AG08396 (cell line): ENCODE measurements at regions not wholly inside any gene's neighbourhood (a gene's known extent, or its start where the extent isn't known, plus 50 kb on each side); places are given as distances from the start of the nearest gene placed in this dataset.
A peak's percentile ranks its signal among the peaks of the same experiment; 100 is the strongest.
"Not testable (repeated sequence)": the region's sequence is repeated elsewhere in the genome, so short reads cannot be mapped to it uniquely, and the experiment has no call there.

Experiments used
- DNase-seq: peaks from one replicate; pipeline ENCODE4 v3.0.0; 2012; ENCODE audit warnings: low spot score, mixed read lengths

DNA sequence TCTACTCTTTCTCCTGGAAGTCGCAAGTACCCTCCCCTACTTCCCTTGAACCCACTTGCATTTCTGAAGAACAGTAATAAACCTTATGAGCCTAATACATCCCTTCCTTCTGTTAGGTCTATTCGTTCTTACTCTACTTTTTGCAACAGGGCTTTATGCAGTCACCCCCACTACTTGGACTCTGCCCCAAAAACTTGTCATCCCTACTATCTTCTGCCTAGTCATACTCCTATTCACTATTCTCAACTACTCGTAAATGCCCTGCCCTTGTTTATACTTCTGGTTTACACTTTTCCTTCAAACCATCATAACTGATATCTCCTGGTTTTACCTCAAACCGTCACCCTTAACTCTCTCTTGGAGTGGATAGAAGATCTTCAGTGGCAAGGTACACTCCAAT, 55.2 kb upstream of the SLIT2 start:
- no peak for DNase-seq

DNA sequence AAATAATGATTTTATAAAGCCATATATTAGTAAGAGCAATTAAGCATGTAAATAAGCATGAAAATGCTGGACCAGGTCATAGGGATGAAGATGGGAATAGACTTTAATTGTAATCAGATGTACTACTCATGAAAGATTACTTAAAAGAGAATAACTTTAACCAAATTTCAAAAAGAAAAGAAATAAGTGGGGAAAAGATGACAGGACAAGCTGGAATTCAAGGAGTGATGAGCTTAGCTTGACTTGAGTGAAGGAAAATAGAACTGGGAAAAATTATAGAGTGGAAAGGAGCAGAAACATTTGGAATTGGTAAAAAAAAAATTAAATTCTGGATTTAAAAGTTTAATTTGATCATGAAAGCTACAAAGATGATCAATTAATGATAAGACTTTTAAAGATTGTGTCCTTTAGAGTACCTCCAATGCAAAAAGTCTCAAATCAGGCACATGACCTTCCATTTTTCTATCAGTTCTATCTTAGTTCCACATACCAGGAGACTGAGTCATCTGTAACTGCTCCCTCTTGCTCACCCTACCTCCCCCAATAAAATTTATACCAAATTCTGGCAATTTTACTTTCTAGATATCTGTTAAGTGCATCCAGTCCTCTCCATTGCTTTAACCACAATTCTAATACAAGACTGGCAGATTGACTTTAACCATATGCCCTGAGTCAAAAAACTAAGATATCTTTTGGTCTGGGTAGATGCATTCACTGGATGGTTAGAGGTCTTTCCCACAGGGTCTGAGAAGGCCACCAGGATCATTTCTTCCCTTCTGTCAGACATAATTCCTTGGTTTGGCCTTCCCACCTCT, 56.4 kb upstream of the SLIT2 start:
- DNase-seq, result peak; percentile 17

DNA sequence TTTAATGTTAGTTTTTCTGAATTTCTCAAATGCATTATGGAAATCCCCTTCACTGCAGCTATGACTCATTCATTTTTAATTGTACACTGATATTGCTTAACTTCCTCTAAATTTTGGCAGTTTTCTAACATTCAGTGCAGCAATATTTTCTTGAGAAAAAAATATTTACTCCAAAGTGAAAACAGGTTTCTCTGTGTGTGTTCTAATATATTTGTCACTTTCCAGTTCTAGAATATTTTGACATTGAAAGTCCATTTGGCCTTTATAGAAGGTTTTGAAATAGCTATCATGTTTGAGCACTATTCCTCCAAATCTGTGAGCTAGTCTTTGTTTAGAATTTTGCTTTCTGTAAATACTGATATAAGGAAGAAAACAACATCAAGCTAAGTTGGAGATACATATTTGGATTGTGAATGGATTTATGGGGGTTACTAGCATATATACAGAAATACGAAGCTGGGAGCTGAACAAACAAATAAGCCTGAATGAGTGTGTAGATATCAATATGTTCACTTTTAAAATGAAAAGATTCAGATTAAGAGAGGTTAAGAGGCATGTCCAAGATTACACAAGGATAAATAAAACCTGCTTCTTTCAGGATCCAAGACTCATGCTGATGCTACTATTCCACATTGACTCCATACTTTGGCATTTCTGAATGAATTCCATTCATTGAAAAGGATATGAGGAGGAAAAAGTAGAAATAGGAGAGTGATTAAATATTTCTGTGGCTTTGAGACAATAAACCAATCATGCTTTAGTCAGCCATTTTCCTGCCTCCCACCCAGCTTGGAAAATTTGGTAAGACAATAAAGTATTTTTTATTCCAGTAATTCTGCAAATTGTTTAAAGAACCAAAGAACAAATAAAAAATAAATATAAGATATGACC, 57.3 kb upstream of the SLIT2 start:
- peak; percentile 44 for DNase-seq

DNA sequence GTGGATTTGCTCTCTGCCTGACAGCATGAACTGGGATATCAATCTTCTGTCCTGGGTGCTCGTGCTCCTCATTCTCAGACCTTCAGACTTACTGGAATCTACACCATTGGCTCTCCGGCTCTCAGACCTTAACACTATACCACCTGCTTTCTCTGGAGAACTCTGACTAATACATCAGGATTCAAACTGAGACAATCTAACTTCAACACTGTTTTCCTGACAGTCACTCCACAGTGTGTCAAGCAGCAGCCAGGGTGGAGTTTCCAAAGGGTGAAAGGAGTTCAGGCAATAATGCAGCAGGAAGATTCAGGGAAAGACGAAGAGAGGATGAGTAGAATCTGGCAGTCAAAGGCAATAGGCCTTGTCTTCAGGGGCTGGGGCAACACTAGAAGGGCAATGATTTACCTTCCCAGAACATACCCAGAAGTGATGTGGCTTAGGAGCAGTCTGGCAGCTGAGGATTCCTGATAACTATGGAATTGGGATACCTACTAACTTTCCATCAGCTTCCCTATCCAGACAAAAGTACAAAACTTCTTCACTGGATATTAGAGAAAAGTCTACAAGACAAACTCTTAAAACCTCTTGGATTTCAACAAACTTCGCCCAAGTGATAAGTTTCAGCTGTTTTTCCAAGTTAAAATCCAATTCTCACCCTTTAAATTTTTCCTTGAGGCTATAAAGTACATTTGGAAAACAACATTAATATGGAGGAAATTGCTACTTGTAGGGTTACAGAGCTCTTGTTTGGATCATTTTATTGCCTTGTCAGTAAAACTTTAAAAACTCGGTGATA, 58.4 kb upstream of the SLIT2 start:
- peak; percentile 22 for DNase-seq

DNA sequence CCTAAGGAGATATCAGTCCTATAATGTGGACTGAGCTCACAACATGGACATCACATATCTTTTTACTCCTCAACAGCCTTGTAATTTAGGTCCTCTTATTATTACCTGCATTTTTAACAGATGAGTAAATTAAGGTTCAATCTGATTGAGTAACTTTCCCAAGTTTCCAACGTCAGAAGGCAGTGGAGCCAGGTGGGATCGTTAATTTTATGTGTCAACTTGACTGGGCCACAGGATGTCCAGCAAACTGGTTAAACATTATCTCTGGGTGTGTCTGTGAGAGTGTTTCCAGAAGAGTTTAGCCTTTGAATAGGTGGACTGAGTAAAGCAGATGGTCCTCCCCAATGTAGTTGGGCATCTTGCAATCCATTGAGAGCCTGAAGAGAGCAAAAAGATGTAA, 59.0 kb upstream of the SLIT2 start:
- no peak for DNase-seq

DNA sequence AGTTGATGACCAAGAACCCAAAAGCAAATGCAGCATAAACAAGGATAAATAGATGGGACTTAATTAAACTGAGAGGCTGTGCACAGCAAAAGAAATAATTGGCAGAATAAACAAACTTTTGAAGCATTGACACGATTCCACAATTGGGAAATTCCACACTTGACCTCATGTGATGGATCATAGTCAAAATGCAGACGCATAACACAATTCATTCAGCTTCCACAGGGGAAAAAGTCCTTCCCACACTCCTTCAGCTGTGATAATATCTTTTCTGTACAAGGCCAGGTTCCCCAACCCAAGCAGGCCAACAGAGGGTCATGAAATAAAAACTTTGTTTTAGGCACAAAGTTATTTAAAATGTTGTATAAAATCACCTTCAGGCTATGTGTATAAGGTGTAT, 66.6 kb upstream of the SLIT2 start:
- no peak for DNase-seq

DNA sequence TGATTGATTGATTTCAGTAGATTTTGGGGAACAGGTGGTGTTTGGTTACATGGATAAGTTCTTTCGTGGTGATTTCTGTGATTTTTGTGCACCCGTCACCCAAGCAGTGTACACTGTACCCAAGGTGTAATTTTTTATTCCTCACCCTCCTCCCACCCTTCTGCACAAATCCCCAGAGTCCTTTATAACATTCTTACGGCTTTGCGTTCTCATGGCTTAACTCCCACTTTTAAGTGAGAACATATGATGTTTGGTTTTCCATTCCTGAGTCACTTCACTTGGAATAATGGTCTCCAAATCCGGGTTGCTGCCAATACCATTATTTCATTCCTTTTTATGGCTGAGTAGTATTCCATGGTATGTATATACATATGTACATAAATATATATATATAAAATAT, 68.6 kb upstream of the SLIT2 start:
- DNase-seq, result not testable (repeated sequence)

DNA sequence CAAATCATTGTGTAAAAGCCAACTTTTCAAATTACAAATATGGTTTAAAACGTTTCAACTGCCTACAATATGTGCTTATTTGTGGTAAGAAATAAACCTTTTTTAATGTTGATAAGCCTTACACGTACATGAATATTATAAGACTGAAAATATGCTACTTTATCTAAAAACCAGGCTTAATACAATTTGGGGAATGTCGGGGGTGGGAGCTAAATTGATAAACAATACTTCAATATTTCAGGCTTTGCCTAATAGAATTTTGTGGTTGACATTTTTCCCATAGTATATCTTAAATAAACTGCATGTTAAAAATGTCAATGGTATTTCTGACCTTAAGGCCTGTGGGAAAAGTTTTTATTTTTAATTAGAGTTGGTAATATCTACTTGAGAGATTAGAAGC, 69.8 kb upstream of the SLIT2 start:
- no peak for DNase-seq

DNA sequence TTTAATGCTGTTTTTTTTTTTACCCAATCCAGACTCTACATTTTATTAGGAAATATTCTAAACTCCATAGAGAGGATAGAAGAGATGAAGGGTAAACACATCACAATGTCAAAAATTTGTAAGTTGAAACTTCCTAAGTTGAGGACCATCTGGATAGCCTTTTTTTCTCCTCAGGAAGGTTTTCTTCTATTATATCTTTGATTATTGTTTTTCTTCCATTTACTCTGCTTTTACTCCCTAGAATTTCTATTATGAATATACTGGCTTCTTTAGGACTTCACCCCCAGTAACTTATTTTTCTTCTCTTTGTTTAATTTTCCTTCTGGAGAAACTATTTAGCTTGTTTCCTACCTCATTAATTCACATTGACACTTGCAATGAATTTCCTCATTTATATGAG, 71.2 kb upstream of the SLIT2 start:
- no peak for DNase-seq

DNA sequence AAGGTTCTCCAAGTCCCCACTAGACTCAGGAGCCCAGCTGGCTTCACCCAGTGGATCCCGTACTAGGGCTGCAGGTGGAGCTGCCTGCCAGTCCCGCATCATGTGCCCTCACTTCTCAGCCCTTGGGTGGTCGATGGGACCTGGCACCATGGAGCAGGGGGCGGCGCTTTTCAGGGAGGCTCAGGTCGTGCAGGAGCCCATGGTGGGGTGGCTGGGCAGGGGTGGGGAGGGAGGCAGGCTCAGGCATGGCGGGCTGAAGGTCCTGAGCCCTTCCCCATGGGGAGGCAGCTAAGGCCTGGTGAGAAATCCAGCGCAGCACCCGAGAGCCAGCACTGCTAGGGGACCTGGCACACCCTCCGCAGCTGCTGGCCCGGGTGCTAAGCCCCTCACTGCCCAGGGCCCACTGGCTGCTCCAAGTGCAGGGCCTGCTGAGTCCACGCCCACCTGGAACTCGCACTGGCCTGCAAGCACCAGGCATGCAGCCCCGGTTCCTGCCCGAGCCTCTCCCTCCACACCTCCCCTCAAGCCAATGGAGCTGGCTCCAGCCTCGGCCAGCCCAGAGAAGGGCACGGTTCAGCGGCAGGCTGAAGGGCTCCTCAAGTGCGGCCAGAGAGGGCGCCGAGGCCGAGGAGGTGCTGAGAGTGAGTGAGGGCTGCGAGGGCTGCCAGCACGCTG, 72.7 kb upstream of the SLIT2 start:
- DNase-seq, result no peak

DNA sequence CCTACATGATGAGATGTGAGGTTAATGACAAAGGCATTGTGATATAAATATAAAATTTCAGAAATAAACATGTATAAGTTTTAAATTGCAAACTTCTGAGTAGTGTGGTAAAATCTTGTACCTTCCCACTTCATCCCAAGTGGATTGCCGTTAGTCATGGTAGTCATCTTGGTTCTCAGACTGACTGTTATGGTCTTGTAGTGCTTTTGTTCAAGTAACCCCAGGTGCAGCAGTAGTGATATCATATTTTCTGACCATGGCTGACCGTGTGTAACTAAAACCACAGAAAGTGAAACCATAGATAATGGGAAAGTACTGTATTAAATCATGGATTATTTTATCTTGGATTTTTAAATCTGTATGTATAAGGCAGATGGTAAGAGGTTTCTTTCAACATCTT, 74.8 kb upstream of the SLIT2 start:
- DNase-seq, result no peak

DNA sequence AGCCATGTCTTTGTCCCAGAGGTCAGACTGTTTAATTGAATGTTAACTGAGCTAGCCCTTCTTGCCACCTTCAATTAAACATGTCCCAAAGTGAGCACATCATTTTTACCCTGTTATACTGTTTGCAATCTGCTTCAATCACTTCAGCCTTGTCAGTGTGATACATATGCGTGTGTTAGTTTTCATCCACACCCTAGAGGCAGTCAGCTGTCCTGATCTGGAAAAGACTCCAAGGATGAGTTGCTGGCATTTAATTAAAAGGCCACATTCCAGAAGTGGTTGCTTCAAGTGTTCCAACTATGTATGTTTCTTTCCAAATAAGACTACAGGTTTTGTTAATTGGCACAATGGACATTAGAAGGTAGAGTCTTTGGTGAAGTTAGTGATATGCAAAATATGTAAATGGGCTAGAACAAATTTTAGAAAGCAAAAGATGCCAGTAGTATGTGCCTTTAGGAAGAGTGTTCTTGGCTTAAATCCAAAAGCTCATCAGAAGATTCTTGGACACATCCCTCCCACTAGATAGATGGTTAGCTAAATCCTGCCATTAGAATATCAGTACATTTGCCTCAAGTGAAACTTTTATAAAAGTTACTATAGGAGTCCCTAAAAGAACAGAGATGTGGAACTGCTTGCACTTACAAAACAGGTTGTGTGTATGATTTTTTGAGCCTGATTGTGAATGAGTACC, 79.5 kb upstream of the SLIT2 start:
- DNase-seq, result no peak

DNA sequence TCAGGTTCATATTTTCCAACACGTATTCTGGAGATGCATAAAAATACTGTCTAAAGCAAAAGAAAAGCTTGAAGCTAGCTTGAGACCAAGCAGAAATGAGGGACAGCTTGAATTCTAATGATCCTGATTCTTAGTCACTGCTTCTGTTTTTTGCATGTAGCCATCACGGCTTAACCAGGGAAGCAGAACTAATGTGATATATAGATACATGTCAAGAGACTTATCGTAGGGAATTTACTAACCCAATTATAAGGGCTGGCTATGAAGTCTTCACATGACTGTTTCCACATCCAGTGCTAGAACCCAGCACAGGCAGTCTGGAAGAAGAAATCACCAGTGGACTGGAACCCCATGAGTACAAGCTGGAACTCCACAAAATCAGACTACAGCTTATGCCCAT, 85.2 kb upstream of the SLIT2 start:
- no peak for DNase-seq

DNA sequence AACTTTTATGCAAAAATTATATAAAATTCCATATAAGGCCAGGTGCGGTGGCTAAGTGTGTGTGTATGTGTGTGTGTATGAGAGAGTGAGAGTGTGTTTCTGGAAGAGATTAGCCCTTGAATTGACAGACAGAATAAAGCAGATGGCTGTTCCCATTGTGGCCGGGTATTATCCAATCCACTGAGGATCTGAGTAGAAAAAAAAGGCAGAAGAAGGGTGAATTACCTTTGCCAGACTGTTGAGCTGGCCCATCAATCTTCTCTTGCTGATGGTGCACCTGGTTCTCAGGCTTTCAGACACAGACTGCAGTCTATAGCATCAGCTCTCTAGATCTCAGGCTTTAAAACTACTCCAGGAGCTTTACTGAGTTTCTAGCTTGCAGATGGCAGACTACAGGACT, 92.2 kb upstream of the SLIT2 start:
- DNase-seq, result no peak

DNA sequence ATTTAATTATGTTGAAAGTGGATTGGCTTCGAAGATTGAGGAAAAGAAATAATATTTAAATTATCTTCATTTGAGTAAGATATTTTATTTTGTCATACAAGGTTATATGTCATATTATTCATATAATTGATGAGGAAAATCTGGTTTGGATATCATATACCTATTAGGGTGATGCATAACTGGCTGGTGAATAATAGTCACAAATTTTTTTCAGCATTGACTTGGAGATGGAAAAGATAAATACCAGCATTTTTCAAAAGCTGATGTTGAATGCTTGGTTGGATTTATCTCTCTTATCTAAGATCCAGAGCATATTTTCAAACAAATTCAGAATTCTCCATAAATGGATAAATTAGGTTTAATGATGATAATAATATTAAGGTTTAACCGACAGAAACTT, 93.5 kb upstream of the SLIT2 start:
- no peak for DNase-seq

DNA sequence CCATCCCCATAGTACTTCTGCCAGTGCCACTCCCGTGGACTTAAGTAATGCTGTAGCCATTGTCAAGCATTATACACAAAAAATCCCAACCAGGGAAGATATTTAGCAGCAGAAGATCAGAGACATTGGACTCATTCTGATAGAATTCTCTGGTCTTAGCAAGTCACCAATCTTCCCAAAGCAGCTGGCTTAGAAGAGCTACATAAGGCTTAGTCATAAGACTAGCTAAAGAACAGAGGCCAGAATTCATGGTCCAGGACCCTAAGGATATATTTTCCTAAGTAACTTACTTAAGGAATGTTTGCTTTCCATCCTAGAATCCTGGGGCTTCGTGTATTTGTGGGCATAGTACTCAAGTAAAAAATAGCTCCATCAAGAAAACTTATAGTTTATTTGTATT, 100.3 kb upstream of the SLIT2 start:
- DNase-seq, result no peak

DNA sequence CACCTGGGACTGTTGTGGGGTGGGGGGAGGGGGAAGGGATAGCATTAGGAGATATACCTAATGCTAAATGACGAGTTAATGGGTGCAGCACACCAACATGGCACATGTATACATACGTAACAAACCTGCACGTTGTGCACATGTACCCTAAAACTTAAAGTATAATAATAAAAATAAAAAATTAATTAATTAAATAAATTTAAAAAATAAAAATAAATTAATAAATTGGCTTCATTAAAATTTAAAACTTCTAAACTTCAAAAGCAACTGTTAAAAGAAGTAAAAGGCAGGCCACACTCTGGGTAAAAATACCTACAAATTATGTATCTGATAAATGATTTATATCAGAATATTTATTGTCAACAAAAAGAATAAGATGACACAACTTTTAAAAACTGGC, 102.6 kb upstream of the SLIT2 start:
- DNase-seq, result not testable (repeated sequence)

DNA sequence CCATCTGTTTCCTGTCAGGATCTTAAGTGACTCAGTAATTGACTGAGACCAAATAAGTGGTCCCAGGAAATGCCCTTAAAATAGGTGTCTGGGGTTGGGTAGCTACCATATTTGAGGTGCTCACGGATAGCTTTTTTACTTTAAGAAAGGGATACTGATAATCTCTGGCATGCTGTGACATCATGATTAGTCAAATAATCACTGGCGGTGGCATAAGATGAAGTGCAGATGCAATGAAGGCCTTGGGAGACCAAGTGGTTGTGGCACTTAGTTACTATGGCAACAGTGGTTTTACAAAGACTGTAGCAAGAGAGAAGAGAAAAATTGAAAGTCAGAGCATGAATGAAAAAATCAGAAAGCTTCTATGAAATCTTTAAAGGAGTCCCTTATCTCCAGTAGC, 114.5 kb upstream of the SLIT2 start:
- no peak for DNase-seq

DNA sequence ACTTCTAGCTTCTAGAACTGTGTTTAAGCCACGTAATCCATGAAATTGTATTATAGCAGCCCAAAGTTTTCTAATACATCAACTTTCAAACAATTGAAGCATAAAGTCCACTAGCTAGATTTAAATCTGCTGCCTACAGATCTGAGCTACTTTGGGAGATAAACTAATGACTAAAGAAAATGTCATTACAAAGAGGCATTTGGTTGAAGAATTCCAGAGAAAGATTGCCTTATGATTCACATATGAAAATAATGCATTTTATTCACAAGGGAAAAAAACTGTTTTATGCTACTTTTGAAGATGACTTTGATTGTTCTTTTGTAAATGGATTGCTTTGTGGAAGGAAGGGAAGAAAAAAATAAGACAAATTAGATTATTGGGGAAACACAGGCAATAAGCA, 124.1 kb upstream of the SLIT2 start:
- no peak for DNase-seq

DNA sequence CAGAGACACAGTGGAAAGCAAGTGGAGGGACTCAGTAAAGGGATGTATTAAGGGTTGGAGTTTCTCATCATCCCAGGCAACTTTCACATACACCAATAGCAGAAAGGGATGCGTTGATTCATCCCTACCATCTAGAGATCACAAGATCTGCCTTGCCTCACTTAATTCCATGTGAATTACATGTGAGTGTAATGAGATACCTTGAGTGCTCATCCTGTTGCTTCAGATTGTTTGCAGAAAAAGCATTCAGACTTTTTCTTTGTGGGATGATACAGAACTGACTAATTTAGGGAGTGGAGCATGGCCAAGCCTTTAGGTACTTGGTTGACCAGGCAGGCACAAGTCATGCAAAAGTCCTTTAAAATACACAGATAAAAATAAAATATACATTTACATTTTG, 124.8 kb upstream of the SLIT2 start:
- no peak for DNase-seq

DNA sequence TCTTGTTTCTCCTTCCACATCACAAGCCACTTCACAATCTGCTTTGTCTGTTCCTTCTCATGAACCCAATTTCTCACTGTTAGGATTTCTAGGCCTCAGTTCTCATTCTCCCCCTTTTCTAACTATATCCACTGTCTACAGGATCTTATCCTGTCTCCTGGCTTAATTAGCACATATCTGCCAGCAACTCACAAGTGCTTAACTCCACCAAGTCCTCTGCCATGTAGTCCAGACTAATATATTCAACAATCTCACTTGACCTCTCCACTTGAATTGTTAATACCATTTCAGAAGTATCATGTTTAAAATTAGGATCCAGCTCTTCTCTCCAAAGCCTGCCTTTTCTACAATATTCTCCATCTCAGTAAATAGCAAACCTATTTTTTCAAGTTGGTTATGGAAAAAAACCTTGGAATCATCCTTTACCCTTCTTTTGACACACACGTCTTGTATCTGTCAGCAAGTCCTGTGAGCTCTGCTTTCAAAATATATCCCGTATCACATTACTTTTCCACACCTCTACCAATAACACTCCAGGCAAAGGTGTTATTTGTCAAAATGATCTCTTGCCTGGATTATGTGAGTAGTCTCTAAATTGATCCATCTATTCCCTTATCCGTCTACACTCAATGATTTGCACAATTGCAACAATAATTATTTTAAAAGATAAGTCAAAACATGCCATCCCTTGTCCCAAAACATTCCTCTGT, 127.2 kb upstream of the SLIT2 start:
- no peak for DNase-seq
